CD14-positive monocyte (primary cell): ENCODE measurements at regions not wholly inside any gene's neighbourhood (a gene's known extent, or its start where the extent isn't known, plus 50 kb on each side); places are given as distances from the start of the nearest gene placed in this dataset.

Experiments used
- DNase-seq, 3 donors: peaks; one replicate each; pipeline ENCODE4 v3.0.0-alpha.2; 2011 to 2022
- H2AFZ ChIP-seq: 2 replicates; pipeline ENCODE4 v1.6.0; 2012; ENCODE audit warnings: mild to moderate bottlenecking, low read depth, low read length, inconsistent platforms; ENCODE audit not compliant: insufficient read depth, poor library complexity, severe bottlenecking
- H3K27ac ChIP-seq, 2 donors: 1 replicate in 1 of 2; 2 replicates in 1 of 2; pipeline ENCODE4 v1.5.1; 2012 to 2013; ENCODE audit warnings: low read length in 2 of 2, control low read depth in 1 of 2, inconsistent platforms in 1 of 2, low read depth in 1 of 2, mild to moderate bottlenecking in 1 of 2
- H3K27me3 ChIP-seq, 2 donors: one replicate each; pipeline versions ENCODE4 v1.6.0 to v1.6.1; 2011 to 2013; ENCODE audit warnings: low read length in 2 of 2; ENCODE audit not compliant: control insufficient read depth in 2 of 2, insufficient read depth in 2 of 2
- H3K36me3 ChIP-seq, 2 donors: replicated peaks in 1 of 2; 1 replicate in 1 of 2; 2 replicates in 1 of 2; pipeline versions ENCODE4 v1.5.1 to v1.6.1; 2012 to 2013; ENCODE audit warnings: low read length in 2 of 2, control low read depth in 1 of 2, inconsistent platforms in 1 of 2, mild to moderate bottlenecking in 1 of 2; ENCODE audit not compliant: insufficient read depth in 2 of 2, control insufficient read depth in 1 of 2
- H3K4me1 ChIP-seq, 2 donors: 1 replicate in 1 of 2; 2 replicates in 1 of 2; pipeline versions ENCODE4 v1.5.1 to v1.6.1; 2012 to 2013; ENCODE audit warnings: low read length in 2 of 2, control low read depth in 1 of 2, inconsistent platforms in 1 of 2, mild to moderate bottlenecking in 1 of 2, moderate library complexity in 1 of 2; ENCODE audit not compliant: insufficient read depth in 2 of 2, control insufficient read depth in 1 of 2
- H3K4me2 ChIP-seq: replicated peaks from 2 replicates; pipeline ENCODE3; 2012; ENCODE audit warnings: low read length, moderate library complexity, mild to moderate bottlenecking; ENCODE audit not compliant: poor library complexity, severe bottlenecking; ENCODE audit errors: extremely low read depth
- H3K4me3 ChIP-seq, 3 experiments: fragments of 200-600 bp in 1 of 3; sonication (generic) in 1 of 3; replicated peaks in 1 of 3; 1 replicate in 2 of 3; 2 replicates in 1 of 3; pipeline ENCODE4 v1.5.1; 2011 to 2013; ENCODE audit warnings: low read length in 3 of 3, mild to moderate bottlenecking in 3 of 3, control low read depth in 2 of 3, low read depth in 2 of 3, inconsistent platforms in 1 of 3, moderate library complexity in 1 of 3
- H3K79me2 ChIP-seq: 2 replicates; pipeline ENCODE4 v1.6.0; 2012; ENCODE audit warnings: mild to moderate bottlenecking, control low read depth, inconsistent platforms, low read length, moderate library complexity; ENCODE audit not compliant: insufficient read depth
- H3K9ac ChIP-seq: 2 replicates; pipeline ENCODE4 v1.6.0; 2017; ENCODE audit warnings: low read length, mild to moderate bottlenecking; ENCODE audit not compliant: insufficient read depth, poor library complexity, severe bottlenecking
- H3K9me3 ChIP-seq, 2 donors: replicated peaks in 1 of 2; 1 replicate in 1 of 2; 2 replicates in 1 of 2; pipeline versions ENCODE4 v1.5.1 to v1.6.1; 2012 to 2013; ENCODE audit warnings: low read length in 2 of 2, control low read depth in 1 of 2; ENCODE audit not compliant: control insufficient read depth in 1 of 2, insufficient read depth in 1 of 2
- H4K20me1 ChIP-seq: 2 replicates; pipeline ENCODE4 v1.6.0; 2012; ENCODE audit warnings: mild to moderate bottlenecking, low read length, control low read depth, moderate library complexity; ENCODE audit not compliant: insufficient read depth
- H3K27ac Mint-ChIP-seq, 7 donors: one replicate each; pipeline ENCODE4 v1.8.0; 2020; ENCODE audit warnings: mild to moderate bottlenecking in 7 of 7, mixed read lengths in 7 of 7, moderate library complexity in 6 of 7, inconsistent platforms in 2 of 7
- H3K27me3 Mint-ChIP-seq, 3 donors: one replicate each; pipeline ENCODE4 v1.8.0; 2021 to 2022; ENCODE audit warnings: low read depth in 3 of 3, mild to moderate bottlenecking in 3 of 3, mixed read lengths in 3 of 3, moderate library complexity in 3 of 3, inconsistent platforms in 1 of 3
- H3K36me3 Mint-ChIP-seq, 2 donors: one replicate each; pipeline ENCODE4 v1.8.0; 2020; ENCODE audit warnings: mixed read lengths in 2 of 2, inconsistent platforms in 1 of 2, mild to moderate bottlenecking in 1 of 2
- H3K4me1 Mint-ChIP-seq: one replicate; pipeline ENCODE4 v1.8.0; 2020; ENCODE audit warnings: mild to moderate bottlenecking, mixed read lengths
- H3K4me3 Mint-ChIP-seq, 2 donors: one replicate each; pipeline ENCODE4 v1.8.0; 2020; ENCODE audit warnings: mild to moderate bottlenecking in 2 of 2, mixed read lengths in 2 of 2, moderate library complexity in 1 of 2
- H3K9me3 Mint-ChIP-seq, 7 donors: one replicate each; pipeline ENCODE4 v1.8.0; 2020 to 2022; ENCODE audit warnings: mixed read lengths in 7 of 7, mild to moderate bottlenecking in 6 of 7, moderate library complexity in 6 of 7, inconsistent platforms in 2 of 7
- WGBS: methylation state at CpG from one replicate; pipeline ENCODE4 v1.1.5; 2013; ENCODE audit warnings: missing lambda C conversion rate; ENCODE audit not compliant: insufficient coverage; 5-methylcytosine and 5-hydroxymethylcytosine counted together
- intact Hi-C, 2 donors: fragments of 100-400 bp; cut with micrococcal nuclease; formaldehyde crosslinking; loops; one replicate each; pipeline versions ENCODE4 v1.15.0 to v1.15.1; 2023
- TF ChIP-seq, protein P1 (sequence below): fragments of 200-600 bp; IDR thresholded peaks from one replicate; pipeline ENCODE4 v1.8.0; 2022; ENCODE audit warnings: antibody characterized with exemption, mild to moderate bottlenecking

DNA sequence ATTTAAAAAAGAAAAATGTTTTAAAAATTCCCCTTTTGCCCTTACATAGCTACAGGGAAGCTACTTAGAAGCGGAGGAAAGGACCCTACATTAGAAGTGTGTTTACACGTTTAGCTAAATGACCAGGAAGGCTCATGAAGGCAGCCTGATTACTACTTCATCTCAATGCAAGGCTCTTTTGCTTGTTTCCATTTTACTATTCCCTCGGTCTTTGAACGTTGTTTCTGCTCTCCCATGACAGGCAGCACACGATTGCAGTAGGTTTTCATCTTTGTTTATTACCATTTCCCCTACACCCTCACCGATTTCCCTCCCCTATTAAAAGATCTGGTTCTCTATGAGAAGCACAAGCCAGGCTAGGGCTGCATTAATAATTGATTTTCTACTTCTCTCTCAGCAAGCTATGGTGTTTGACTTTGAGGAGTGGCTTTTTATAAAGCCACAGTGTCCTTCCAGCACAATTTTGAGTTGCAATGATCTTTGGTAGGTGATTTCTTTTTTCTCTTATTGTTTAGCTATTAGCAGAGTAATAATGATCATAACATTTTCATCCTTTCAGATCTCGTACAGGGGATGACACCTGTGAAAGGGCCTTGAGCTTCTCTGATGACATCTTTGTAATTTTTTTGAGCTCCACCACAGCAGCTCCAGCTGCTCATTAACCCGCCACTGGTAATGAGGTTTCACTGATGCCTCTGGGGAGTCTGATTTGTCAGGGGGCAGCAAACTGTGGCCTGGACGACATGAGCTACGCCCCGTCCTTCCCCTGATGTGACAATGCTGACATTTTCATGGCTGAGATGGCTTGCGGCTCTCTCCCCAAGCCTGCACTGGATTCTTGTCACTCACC is 670.3 kb downstream of the UQCRFS1 start:
- Mint-ChIP-seq H3K36me3 (no peaks in the 10 kb centered on the region), H3K27me3 (peaks cover 0 to 3% (median 2%) of the 10 kb centered on the region in 3 donors), H3K9me3 (peaks cover 2 to 8% (median 5%) of the 10 kb centered on the region in 7 donors), H3K4me1 (no peaks in the 10 kb centered on the region), H3K4me3 (no peak overlapping the region), H3K27ac (no peak overlapping the region)
- no peak for DNase-seq
- Histone ChIP-seq H2AFZ (no peak overlapping the region), H3K9me3 (no peaks in the 10 kb centered on the region), H3K4me1 (no peaks in the 10 kb centered on the region), H3K27ac (no peak overlapping the region), H3K9ac (no peak overlapping the region), H3K36me3 (no peaks in the 10 kb centered on the region), H3K27me3 (no peaks in the 10 kb centered on the region), H3K4me2 (no peak overlapping the region), H4K20me1 (no peaks in the 10 kb centered on the region), H3K4me3 (no peak overlapping the region), H3K79me2 (no peaks in the 10 kb centered on the region)
- intact Hi-C loops, result no loop called here
- WGBS, result 90% methylated on average over 10 of the region's 12 CpGs
- TF ChIP-seq, protein P1, sequence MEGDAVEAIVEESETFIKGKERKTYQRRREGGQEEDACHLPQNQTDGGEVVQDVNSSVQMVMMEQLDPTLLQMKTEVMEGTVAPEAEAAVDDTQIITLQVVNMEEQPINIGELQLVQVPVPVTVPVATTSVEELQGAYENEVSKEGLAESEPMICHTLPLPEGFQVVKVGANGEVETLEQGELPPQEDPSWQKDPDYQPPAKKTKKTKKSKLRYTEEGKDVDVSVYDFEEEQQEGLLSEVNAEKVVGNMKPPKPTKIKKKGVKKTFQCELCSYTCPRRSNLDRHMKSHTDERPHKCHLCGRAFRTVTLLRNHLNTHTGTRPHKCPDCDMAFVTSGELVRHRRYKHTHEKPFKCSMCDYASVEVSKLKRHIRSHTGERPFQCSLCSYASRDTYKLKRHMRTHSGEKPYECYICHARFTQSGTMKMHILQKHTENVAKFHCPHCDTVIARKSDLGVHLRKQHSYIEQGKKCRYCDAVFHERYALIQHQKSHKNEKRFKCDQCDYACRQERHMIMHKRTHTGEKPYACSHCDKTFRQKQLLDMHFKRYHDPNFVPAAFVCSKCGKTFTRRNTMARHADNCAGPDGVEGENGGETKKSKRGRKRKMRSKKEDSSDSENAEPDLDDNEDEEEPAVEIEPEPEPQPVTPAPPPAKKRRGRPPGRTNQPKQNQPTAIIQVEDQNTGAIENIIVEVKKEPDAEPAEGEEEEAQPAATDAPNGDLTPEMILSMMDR, result no peak

DNA sequence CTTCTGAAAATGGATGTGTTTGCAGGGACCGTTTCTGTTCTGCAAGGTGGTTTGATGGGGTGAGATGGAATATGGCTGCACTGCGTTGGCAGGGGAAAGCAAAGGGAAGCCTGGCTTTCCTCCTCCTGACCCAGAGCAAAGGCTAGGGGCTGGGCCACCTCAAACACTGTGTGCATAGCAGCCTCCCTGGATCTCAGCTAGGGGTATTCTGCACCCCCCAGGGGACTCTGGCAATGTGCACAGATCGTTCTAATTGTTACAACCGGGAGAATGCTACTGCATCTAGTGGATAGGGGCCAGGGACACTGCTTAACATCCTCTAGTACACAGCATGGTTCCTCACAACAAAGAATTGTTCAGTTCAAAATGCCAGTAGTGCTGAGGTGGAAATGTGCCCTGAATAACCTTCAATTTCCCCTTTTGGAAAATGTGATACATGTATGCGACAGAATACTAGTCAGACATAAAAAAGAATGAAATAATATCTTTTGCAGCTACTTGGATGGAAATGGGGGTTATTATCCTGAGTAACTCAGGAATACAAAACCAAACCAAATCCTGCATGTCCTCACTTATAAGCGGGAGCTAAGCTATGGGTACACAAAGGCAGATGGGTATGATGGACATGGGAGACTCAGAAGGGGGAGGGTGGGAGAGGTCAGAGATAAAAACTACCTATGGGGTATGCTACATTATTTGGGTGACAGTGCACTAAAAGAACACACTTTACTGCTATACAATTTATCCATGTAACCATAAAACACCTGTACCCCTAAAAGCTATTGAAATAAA is 671.2 kb downstream of the UQCRFS1 start:
- Histone ChIP-seq H3K36me3 (no peaks in the 10 kb centered on the region), H3K79me2 (no peaks in the 10 kb centered on the region), H3K9ac (no peak overlapping the region), H3K27me3 (no peaks in the 10 kb centered on the region), H3K9me3 (peaks cover 0 to 6% of the 10 kb centered on the region in 2 donors), H3K27ac (no peak overlapping the region), H4K20me1 (no peaks in the 10 kb centered on the region), H3K4me3 (no peak overlapping the region), H3K4me1 (no peaks in the 10 kb centered on the region), H2AFZ (no peak overlapping the region), H3K4me2 (no peak overlapping the region)
- H3K4me1 Mint-ChIP-seq, result no peaks in the 10 kb centered on the region
- H3K9me3 Mint-ChIP-seq, result peaks cover 2 to 13% (median 8%) of the 10 kb centered on the region in 7 donors
- TF ChIP-seq, protein P1, result no peak
- 92% methylated on average over 2 of the region's 6 CpGs for WGBS
- peaks cover 0 to 5% (median 2%) of the 10 kb centered on the region in 3 donors for H3K27me3 Mint-ChIP-seq
- intact Hi-C loops, result no loop called here
- no peak overlapping the region for H3K27ac Mint-ChIP-seq
- no peaks in the 10 kb centered on the region for H3K36me3 Mint-ChIP-seq
- DNase-seq, result no peak
- no peak overlapping the region for H3K4me3 Mint-ChIP-seq
